ENCODE measurements at regions not wholly inside any gene's neighbourhood (a gene's known extent, or its start where the extent isn't known, plus 50 kb on each side); places are given as distances from the start of the nearest gene placed in this dataset.

DNA sequence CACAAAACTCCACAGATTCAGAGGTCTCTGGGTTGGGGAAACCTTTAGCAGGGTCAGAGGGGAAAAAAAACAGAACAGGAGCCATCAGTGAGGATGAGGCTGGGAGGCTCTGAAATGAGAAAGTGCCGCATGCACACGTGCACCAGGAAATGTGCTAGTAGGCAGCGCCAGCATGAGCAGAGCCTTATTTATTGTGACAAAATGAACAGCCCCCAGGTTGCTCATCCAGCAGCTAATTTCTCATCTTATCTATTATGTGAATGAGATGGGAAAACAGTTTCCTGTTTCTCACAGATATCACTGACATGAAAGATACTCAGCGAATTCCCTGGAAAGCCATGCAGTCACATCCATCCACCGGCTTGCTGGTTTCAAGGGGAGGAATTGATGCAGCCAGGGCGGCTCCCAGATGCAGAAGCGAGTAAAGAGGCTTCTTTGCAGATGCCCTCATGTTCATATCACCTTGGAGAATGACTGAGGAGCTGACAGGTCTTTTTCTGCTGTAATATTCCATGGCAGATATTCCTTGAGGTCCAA lies 176.1 kb downstream of the MBOAT1 start:
- TF ChIP-seq ELK1 (IDR thresholded peaks at IDR 0.05; ENCODE audit: borderline replicate concordance, low read depth, low read length) (no peak), MAFK (IDR thresholded peaks at IDR 0.05; ENCODE audit: low read depth, low read length) (no peak), NFE2L2 (IDR thresholded peaks at IDR 0.05; ENCODE audit: low read depth, low read length) (no peak), CEBPB (IDR thresholded peaks at IDR 0.05; ENCODE audit: low read depth, low read length) (no peak), RCOR1 (IDR thresholded peaks at IDR 0.05; ENCODE audit: insufficient replicate concordance, low read length) (no peak), CHD1 (IDR thresholded peaks at IDR 0.05; ENCODE audit: low read depth, low read length) (no peak), RAD21 (IDR thresholded peaks at IDR 0.05; ENCODE audit: low read length) (no peak), FOS (IDR thresholded peaks at IDR 0.05; ENCODE audit: low read depth, low read length) (no peak)
- H3K9me3 ChIP-seq (ENCODE audit: control insufficient read depth, insufficient read depth, low read length) = peaks cover 3% of the 10 kb centered on the region
- H2BK20ac ChIP-seq (ENCODE audit: low read depth, low read length) = no peak overlapping the region
- H3K4me3 ChIP-seq (ENCODE audit: insufficient read depth, low read depth, low read length) = no peak overlapping the region
- H2BK5ac ChIP-seq (ENCODE audit: low read depth, low read length, poor library complexity, severe bottlenecking) = no peak overlapping the region
- H3K36me3 ChIP-seq (ENCODE audit: control insufficient read depth, insufficient read depth, low read length) = no peaks in the 10 kb centered on the region
- no TSS peak for BruUV-seq (replicated peaks)
- H3K23ac ChIP-seq (ENCODE audit: low read depth, low read length) = no peak overlapping the region
- WGBS, 2 experiments (ENCODE audit: extremely low coverage in 2 of 2, insufficient read length in 1 of 2) = 33% methylated on average over 1 of the region's 7 CpGs; no CpG with 5 or more reads in 1 of the 2 experiments
- H3K9me1 ChIP-seq (ENCODE audit: insufficient read depth, low read length) = no peaks in the 10 kb centered on the region
- ATAC-seq (ENCODE audit: low read depth) (no peak), DNase-seq (no peak)
- H2BK120ac ChIP-seq (ENCODE audit: low read depth, low read length) = no peak overlapping the region
- no peak overlapping the region for H2BK15ac ChIP-seq (ENCODE audit: low read depth, low read length)
- dilution Hi-C loops (cut with HindIII; ENCODE audit: low sequenced_read_pairs, unreplicated experiment) (no loop called here), intact Hi-C loops (cut with micrococcal nuclease) (no loop called here), in situ Hi-C loops (cut with MboI; ENCODE audit: low sequenced_read_pairs) (no loop called here)
- no peak overlapping the region for H3K4me2 ChIP-seq (ENCODE audit: low read depth, low read length)
- H4K5ac ChIP-seq (ENCODE audit: low read depth, low read length) = no peak overlapping the region
- H3K79me1 ChIP-seq (ENCODE audit: low read depth in 1 of 2, low read length in 2 of 2) = no peaks in the 10 kb centered on the region
- H4K91ac ChIP-seq (ENCODE audit: insufficient read depth, low read depth, low read length) = no peak overlapping the region
- no peak overlapping the region for H2AK9ac ChIP-seq (replicated peaks; ENCODE audit: low read depth, low read length, poor library complexity)
- H3K56ac ChIP-seq (ENCODE audit: extremely low read depth, insufficient read depth, low read length) = no peak overlapping the region
- no peak overlapping the region for H4K8ac ChIP-seq (ENCODE audit: low read depth in 2 of 2, low read length in 2 of 2)
- no peak overlapping the region for H3K9ac ChIP-seq (ENCODE audit: low read depth, low read length)
- H3K27me3 ChIP-seq (ENCODE audit: control insufficient read depth, insufficient read depth, low read length) = no peaks in the 10 kb centered on the region
- H3K27ac ChIP-seq (ENCODE audit: insufficient read depth, low read length) = no peak overlapping the region
- no peaks in the 10 kb centered on the region for H4K20me1 ChIP-seq (ENCODE audit: insufficient read depth, low read length)
- no peak overlapping the region for H2AK5ac ChIP-seq (ENCODE audit: low read depth, low read length)
- POLR2A ChIA-PET (ENCODE audit: unreplicated experiment) = no interaction called here
- H2AFZ ChIP-seq (replicated peaks; ENCODE audit: low read length, poor library complexity) = no peak overlapping the region
- H3K14ac ChIP-seq (replicated peaks; ENCODE audit: low read depth, low read length) = no peak overlapping the region
- CTCF ChIA-PET = no interaction called here
- no peaks in the 10 kb centered on the region for H3K4me1 ChIP-seq (ENCODE audit: control insufficient read depth, insufficient read depth, low read length)
- H3K4ac ChIP-seq (ENCODE audit: low read depth, low read length) = no peak overlapping the region
- no peak overlapping the region for H3K18ac ChIP-seq (ENCODE audit: low read depth, low read length)
